CD14-positive monocyte (primary cell): ENCODE measurements at regions not wholly inside any gene's neighbourhood (a gene's known extent, or its start where the extent isn't known, plus 50 kb on each side); places are given as distances from the start of the nearest gene placed in this dataset.
"Not testable (repeated sequence)": the region's sequence is repeated elsewhere in the genome, so short reads cannot be mapped to it uniquely, and the experiment has no call there.

ENCODE experiments used
- DNase-seq, 3 donors: peaks; one replicate each; pipeline ENCODE4 v3.0.0-alpha.2; 2011 to 2022
- H2AFZ ChIP-seq: 2 replicates; pipeline ENCODE4 v1.6.0; 2012; ENCODE audit warnings: mild to moderate bottlenecking, low read depth, low read length, inconsistent platforms; ENCODE audit not compliant: insufficient read depth, poor library complexity, severe bottlenecking
- H3K27ac ChIP-seq, 2 donors: 1 replicate in 1 of 2; 2 replicates in 1 of 2; pipeline ENCODE4 v1.5.1; 2012 to 2013; ENCODE audit warnings: low read length in 2 of 2, control low read depth in 1 of 2, inconsistent platforms in 1 of 2, low read depth in 1 of 2, mild to moderate bottlenecking in 1 of 2
- H3K27me3 ChIP-seq, 2 donors: one replicate each; pipeline versions ENCODE4 v1.6.0 to v1.6.1; 2011 to 2013; ENCODE audit warnings: low read length in 2 of 2; ENCODE audit not compliant: control insufficient read depth in 2 of 2, insufficient read depth in 2 of 2
- H3K36me3 ChIP-seq, 2 donors: replicated peaks in 1 of 2; 1 replicate in 1 of 2; 2 replicates in 1 of 2; pipeline versions ENCODE4 v1.5.1 to v1.6.1; 2012 to 2013; ENCODE audit warnings: low read length in 2 of 2, control low read depth in 1 of 2, inconsistent platforms in 1 of 2, mild to moderate bottlenecking in 1 of 2; ENCODE audit not compliant: insufficient read depth in 2 of 2, control insufficient read depth in 1 of 2
- H3K4me1 ChIP-seq, 2 donors: 1 replicate in 1 of 2; 2 replicates in 1 of 2; pipeline versions ENCODE4 v1.5.1 to v1.6.1; 2012 to 2013; ENCODE audit warnings: low read length in 2 of 2, control low read depth in 1 of 2, inconsistent platforms in 1 of 2, mild to moderate bottlenecking in 1 of 2, moderate library complexity in 1 of 2; ENCODE audit not compliant: insufficient read depth in 2 of 2, control insufficient read depth in 1 of 2
- H3K4me2 ChIP-seq: replicated peaks from 2 replicates; pipeline ENCODE3; 2012; ENCODE audit warnings: low read length, moderate library complexity, mild to moderate bottlenecking; ENCODE audit not compliant: poor library complexity, severe bottlenecking; ENCODE audit errors: extremely low read depth
- H3K4me3 ChIP-seq, 3 experiments: fragments of 200-600 bp in 1 of 3; sonication (generic) in 1 of 3; replicated peaks in 1 of 3; 1 replicate in 2 of 3; 2 replicates in 1 of 3; pipeline ENCODE4 v1.5.1; 2011 to 2013; ENCODE audit warnings: low read length in 3 of 3, mild to moderate bottlenecking in 3 of 3, control low read depth in 2 of 3, low read depth in 2 of 3, inconsistent platforms in 1 of 3, moderate library complexity in 1 of 3
- H3K79me2 ChIP-seq: 2 replicates; pipeline ENCODE4 v1.6.0; 2012; ENCODE audit warnings: mild to moderate bottlenecking, control low read depth, inconsistent platforms, low read length, moderate library complexity; ENCODE audit not compliant: insufficient read depth
- H3K9ac ChIP-seq: 2 replicates; pipeline ENCODE4 v1.6.0; 2017; ENCODE audit warnings: low read length, mild to moderate bottlenecking; ENCODE audit not compliant: insufficient read depth, poor library complexity, severe bottlenecking
- H3K9me3 ChIP-seq, 2 donors: replicated peaks in 1 of 2; 1 replicate in 1 of 2; 2 replicates in 1 of 2; pipeline versions ENCODE4 v1.5.1 to v1.6.1; 2012 to 2013; ENCODE audit warnings: low read length in 2 of 2, control low read depth in 1 of 2; ENCODE audit not compliant: control insufficient read depth in 1 of 2, insufficient read depth in 1 of 2
- H4K20me1 ChIP-seq: 2 replicates; pipeline ENCODE4 v1.6.0; 2012; ENCODE audit warnings: mild to moderate bottlenecking, low read length, control low read depth, moderate library complexity; ENCODE audit not compliant: insufficient read depth
- H3K27ac Mint-ChIP-seq, 7 donors: one replicate each; pipeline ENCODE4 v1.8.0; 2020; ENCODE audit warnings: mild to moderate bottlenecking in 7 of 7, mixed read lengths in 7 of 7, moderate library complexity in 6 of 7, inconsistent platforms in 2 of 7
- H3K27me3 Mint-ChIP-seq, 3 donors: one replicate each; pipeline ENCODE4 v1.8.0; 2021 to 2022; ENCODE audit warnings: low read depth in 3 of 3, mild to moderate bottlenecking in 3 of 3, mixed read lengths in 3 of 3, moderate library complexity in 3 of 3, inconsistent platforms in 1 of 3
- H3K36me3 Mint-ChIP-seq, 2 donors: one replicate each; pipeline ENCODE4 v1.8.0; 2020; ENCODE audit warnings: mixed read lengths in 2 of 2, inconsistent platforms in 1 of 2, mild to moderate bottlenecking in 1 of 2
- H3K4me1 Mint-ChIP-seq: one replicate; pipeline ENCODE4 v1.8.0; 2020; ENCODE audit warnings: mild to moderate bottlenecking, mixed read lengths
- H3K4me3 Mint-ChIP-seq, 2 donors: one replicate each; pipeline ENCODE4 v1.8.0; 2020; ENCODE audit warnings: mild to moderate bottlenecking in 2 of 2, mixed read lengths in 2 of 2, moderate library complexity in 1 of 2
- H3K9me3 Mint-ChIP-seq, 7 donors: one replicate each; pipeline ENCODE4 v1.8.0; 2020 to 2022; ENCODE audit warnings: mixed read lengths in 7 of 7, mild to moderate bottlenecking in 6 of 7, moderate library complexity in 6 of 7, inconsistent platforms in 2 of 7
- WGBS: methylation state at CpG from one replicate; pipeline ENCODE4 v1.1.5; 2013; ENCODE audit warnings: missing lambda C conversion rate; ENCODE audit not compliant: insufficient coverage; 5-methylcytosine and 5-hydroxymethylcytosine counted together
- intact Hi-C, 2 donors: fragments of 100-400 bp; cut with micrococcal nuclease; formaldehyde crosslinking; loops; one replicate each; pipeline versions ENCODE4 v1.15.0 to v1.15.1; 2023

- H3K9me3 ChIP-seq, H3K27ac ChIP-seq, H3K36me3 ChIP-seq, DNase-seq, H3K9ac ChIP-seq, H4K20me1 ChIP-seq, H3K4me1 Mint-ChIP-seq, H3K79me2 ChIP-seq, H2AFZ ChIP-seq, H3K27me3 ChIP-seq, H3K4me3 Mint-ChIP-seq, H3K27me3 Mint-ChIP-seq, H3K4me2 ChIP-seq, H3K36me3 Mint-ChIP-seq, H3K4me3 ChIP-seq, H3K4me1 ChIP-seq, intact Hi-C loops, H3K27ac Mint-ChIP-seq: not testable (repeated sequence)
- WGBS: no CpG with 5 or more reads among the region's 2 CpGs
- H3K9me3 Mint-ChIP-seq: peaks cover 2 to 32% (median 13%) of the 10 kb centered on the region in 7 donors
Measured at GRCh38 chr22:16665610-16666009, 73.0 kb upstream of the CCT8L2 start.

DNA sequence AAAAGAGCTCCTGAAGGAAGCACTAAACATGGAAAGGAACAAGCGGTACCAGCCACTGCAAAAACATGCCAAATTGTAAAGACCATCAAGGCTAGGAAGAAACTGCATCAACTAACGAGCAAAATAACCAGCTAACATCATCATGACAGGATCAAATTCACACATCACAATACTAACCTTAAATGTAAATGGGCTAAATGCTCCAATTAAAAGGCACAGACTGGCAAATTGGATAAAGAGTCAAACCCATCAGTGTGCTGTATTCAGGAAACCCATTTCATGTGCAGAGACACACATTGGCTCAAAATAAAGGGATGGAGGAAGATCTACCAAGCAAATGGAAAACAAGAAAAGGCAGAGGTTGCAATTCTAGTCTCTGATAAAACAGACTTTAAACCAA is 69.7 kb upstream of the CCT8L2 start:
- H3K27ac Mint-ChIP-seq, H4K20me1 ChIP-seq, H3K79me2 ChIP-seq, H3K9me3 ChIP-seq, H3K9ac ChIP-seq, H3K36me3 ChIP-seq, H3K4me3 ChIP-seq, H3K27ac ChIP-seq, H3K27me3 ChIP-seq, H3K4me3 Mint-ChIP-seq, H3K4me1 ChIP-seq, H3K4me1 Mint-ChIP-seq, H3K36me3 Mint-ChIP-seq, intact Hi-C loops, DNase-seq, H2AFZ ChIP-seq, H3K4me2 ChIP-seq, H3K27me3 Mint-ChIP-seq: not testable (repeated sequence)
- WGBS: no CpG with 5 or more reads among the region's 2 CpGs
- peaks cover 2 to 38% (median 17%) of the 10 kb centered on the region in 7 donors for H3K9me3 Mint-ChIP-seq

GRCh38 chr22:16660989-16661388 is 68.4 kb upstream of the CCT8L2 start:
- H3K79me2 ChIP-seq: not testable (repeated sequence)

DNA sequence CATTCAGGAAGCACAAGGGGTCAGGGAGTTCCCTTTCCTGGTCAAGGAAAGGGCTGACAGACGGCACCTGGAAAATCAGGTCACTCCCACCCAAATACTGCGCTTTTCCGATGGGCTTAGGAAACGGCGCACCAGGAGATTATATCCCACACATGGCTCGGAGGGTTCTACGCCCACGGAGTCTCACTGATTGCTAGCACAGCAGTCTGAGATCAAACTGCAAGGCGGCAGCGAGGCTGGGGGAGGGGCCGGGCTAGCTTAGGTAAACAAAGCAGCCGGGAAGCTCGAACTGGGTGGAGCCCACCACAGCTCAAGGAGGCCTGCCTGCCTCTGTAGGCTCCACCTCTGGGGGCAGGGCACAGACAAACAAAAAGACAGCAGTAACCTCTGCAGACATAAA is 68.0 kb upstream of the CCT8L2 start:
- intact Hi-C loops, DNase-seq, H3K36me3 Mint-ChIP-seq, H3K4me1 Mint-ChIP-seq, H3K27me3 ChIP-seq, H3K9me3 ChIP-seq, H3K4me2 ChIP-seq, H3K4me3 ChIP-seq, H3K27ac ChIP-seq, H3K4me3 Mint-ChIP-seq, H3K27ac Mint-ChIP-seq, H4K20me1 ChIP-seq, H3K36me3 ChIP-seq, H3K79me2 ChIP-seq, H2AFZ ChIP-seq, H3K9ac ChIP-seq, H3K27me3 Mint-ChIP-seq, H3K4me1 ChIP-seq: not testable (repeated sequence)
- H3K9me3 Mint-ChIP-seq: peaks cover 0 to 32% (median 13%) of the 10 kb centered on the region in 7 donors
- 91% methylated on average over 5 of the region's 13 CpGs for whole genome bisulfite sequencing

More at GRCh38 chr22:16660989-16661388, 68.4 kb upstream of the CCT8L2 start:
- H3K9ac ChIP-seq, H3K27ac ChIP-seq, H3K4me1 Mint-ChIP-seq, H3K4me1 ChIP-seq, intact Hi-C loops, H3K36me3 Mint-ChIP-seq, H3K4me3 Mint-ChIP-seq, H4K20me1 ChIP-seq, H3K27me3 Mint-ChIP-seq, H3K4me3 ChIP-seq, H2AFZ ChIP-seq, H3K4me2 ChIP-seq, DNase-seq, H3K27ac Mint-ChIP-seq, H3K27me3 ChIP-seq, H3K36me3 ChIP-seq, H3K9me3 ChIP-seq: not testable (repeated sequence)
- H3K9me3 Mint-ChIP-seq: peaks cover 0 to 34% (median 13%) of the 10 kb centered on the region in 7 donors
- 95% methylated on average over 4 of the region's 8 CpGs for WGBS
